Uterus (tissue), 2 donors: ENCODE measurements at regions not wholly inside any gene's neighbourhood (a gene's known extent, or its start where the extent isn't known, plus 50 kb on each side); places are given as distances from the start of the nearest gene placed in this dataset.

Experiments
- POLR2A ChIP-seq, 2 donors: fragments of 450-650 bp; IDR thresholded peaks; one replicate each; pipeline ENCODE4 v1.6.1; 2016; ENCODE audit warnings: antibody characterized with exemption in 2 of 2, mild to moderate bottlenecking in 1 of 2, moderate library complexity in 1 of 2
- TF ChIP-seq, protein P1 (sequence below), 4 experiments: fragments of 200-600 bp in 2 of 4; fragments of 450-650 bp in 2 of 4; sonication (generic) in 2 of 4; IDR thresholded peaks; one replicate each; pipeline ENCODE4 v1.5.1; 2016 to 2019; ENCODE audit warnings: antibody characterized with exemption in 4 of 4, mild to moderate bottlenecking in 2 of 4, moderate library complexity in 1 of 4

GRCh38 chr2:48026865-48027264, 120.6 kb upstream of the FBXO11 start:
- TF ChIP-seq, protein P1, sequence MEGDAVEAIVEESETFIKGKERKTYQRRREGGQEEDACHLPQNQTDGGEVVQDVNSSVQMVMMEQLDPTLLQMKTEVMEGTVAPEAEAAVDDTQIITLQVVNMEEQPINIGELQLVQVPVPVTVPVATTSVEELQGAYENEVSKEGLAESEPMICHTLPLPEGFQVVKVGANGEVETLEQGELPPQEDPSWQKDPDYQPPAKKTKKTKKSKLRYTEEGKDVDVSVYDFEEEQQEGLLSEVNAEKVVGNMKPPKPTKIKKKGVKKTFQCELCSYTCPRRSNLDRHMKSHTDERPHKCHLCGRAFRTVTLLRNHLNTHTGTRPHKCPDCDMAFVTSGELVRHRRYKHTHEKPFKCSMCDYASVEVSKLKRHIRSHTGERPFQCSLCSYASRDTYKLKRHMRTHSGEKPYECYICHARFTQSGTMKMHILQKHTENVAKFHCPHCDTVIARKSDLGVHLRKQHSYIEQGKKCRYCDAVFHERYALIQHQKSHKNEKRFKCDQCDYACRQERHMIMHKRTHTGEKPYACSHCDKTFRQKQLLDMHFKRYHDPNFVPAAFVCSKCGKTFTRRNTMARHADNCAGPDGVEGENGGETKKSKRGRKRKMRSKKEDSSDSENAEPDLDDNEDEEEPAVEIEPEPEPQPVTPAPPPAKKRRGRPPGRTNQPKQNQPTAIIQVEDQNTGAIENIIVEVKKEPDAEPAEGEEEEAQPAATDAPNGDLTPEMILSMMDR (IDR thresholded peaks at IDR 0.05): no peak
- TF ChIP-seq POLR2A (IDR thresholded peaks at IDR 0.05): no peak
